ENCODE measurements at regions not wholly inside any gene's neighbourhood (a gene's known extent, or its start where the extent isn't known, plus 50 kb on each side); places are given as distances from the start of the nearest gene placed in this dataset.

GRCh38 chr13:89880201-89880600, 1467.3 kb upstream of the MIR17HG start:
- no peak for TF ChIP-seq CTCF (IDR thresholded peaks at IDR 0.05)
- H3K27me3 ChIP-seq, result no peaks in the 10 kb centered on the region
- no peak overlapping the region for H3K27ac ChIP-seq
- no peaks in the 10 kb centered on the region for H3K9me3 ChIP-seq
- DNase-seq (ENCODE audit: low spot score in 2 of 2), result no peak
- no peak overlapping the region for H3K4me3 ChIP-seq
- intact Hi-C loops (cut with DNase I), result no loop called here
- H3K4me1 ChIP-seq, result no peaks in the 10 kb centered on the region
- H3K36me3 ChIP-seq, result no peaks in the 10 kb centered on the region

GRCh38 chr13:89883893-89884448, 1463.5 kb upstream of the MIR17HG start:
- H3K4me1 ChIP-seq, result no peaks in the 10 kb centered on the region
- no peak overlapping the region for H3K27ac ChIP-seq
- no peaks in the 10 kb centered on the region for H3K27me3 ChIP-seq
- intact Hi-C loops (cut with DNase I), result no loop called here
- no peak for TF ChIP-seq CTCF (IDR thresholded peaks at IDR 0.05)
- no peak overlapping the region for H3K4me3 ChIP-seq
- DNase-seq (ENCODE audit: low spot score in 2 of 2), result no peak
- no peaks in the 10 kb centered on the region for H3K36me3 ChIP-seq
- H3K9me3 ChIP-seq, result no peaks in the 10 kb centered on the region

- no peaks in the 10 kb centered on the region for H3K36me3 ChIP-seq
- H3K4me3 ChIP-seq, result no peak overlapping the region
- H3K4me1 ChIP-seq, result no peaks in the 10 kb centered on the region
- no peaks in the 10 kb centered on the region for H3K27me3 ChIP-seq
- H3K27ac ChIP-seq, result no peak overlapping the region
- TF ChIP-seq CTCF (IDR thresholded peaks at IDR 0.05), result no peak
- intact Hi-C loops (cut with DNase I), result no loop called here
- DNase-seq (ENCODE audit: low spot score in 2 of 2), result no peak
- no peaks in the 10 kb centered on the region for H3K9me3 ChIP-seq
These were observed 1456.7 kb upstream of the MIR17HG start for GRCh38 chr13:89890806-89891205.

- intact Hi-C loops (cut with DNase I), result no loop called here
- TF ChIP-seq CTCF (IDR thresholded peaks at IDR 0.05), result no peak
- Histone ChIP-seq H3K27me3 (no peaks in the 10 kb centered on the region), H3K4me1 (no peaks in the 10 kb centered on the region), H3K27ac (no peak overlapping the region), H3K9me3 (no peaks in the 10 kb centered on the region), H3K36me3 (no peaks in the 10 kb centered on the region), H3K4me3 (no peak overlapping the region)
- DNase-seq (ENCODE audit: low spot score in 2 of 2), result no peak
These were observed 1456.1 kb upstream of the MIR17HG start for GRCh38 chr13:89891416-89891815.

GRCh38 chr13:89897681-89898080, 1449.8 kb upstream of the MIR17HG start:
- no peaks in the 10 kb centered on the region for H3K27me3 ChIP-seq
- no peaks in the 10 kb centered on the region for H3K4me1 ChIP-seq
- DNase-seq (ENCODE audit: low spot score in 2 of 2), result no peak
- no peak overlapping the region for H3K4me3 ChIP-seq
- no peak for TF ChIP-seq CTCF (IDR thresholded peaks at IDR 0.05)
- intact Hi-C loops (cut with DNase I), result no loop called here
- no peak overlapping the region for H3K27ac ChIP-seq
- no peaks in the 10 kb centered on the region for H3K9me3 ChIP-seq
- H3K36me3 ChIP-seq, result no peaks in the 10 kb centered on the region
